WTC11 (cell line): ENCODE measurements at regions not wholly inside any gene's neighbourhood (a gene's known extent, or its start where the extent isn't known, plus 50 kb on each side); places are given as distances from the start of the nearest gene placed in this dataset.

Experiments
- CBFB ChIP-seq: sonication (generic); formaldehyde crosslinking; IDR thresholded peaks from 2 replicates; pipeline ENCODE4 v1.8.1; 2022; ENCODE audit warnings: mild to moderate bottlenecking, low read depth, missing genetic modification reagents
- CTCF ChIP-seq: fragments of 200-600 bp; IDR thresholded peaks from 2 replicates; pipeline ENCODE4 v1.8.0; 2022; ENCODE audit warnings: antibody characterized with exemption
- GABPB1 ChIP-seq: sonication (generic); formaldehyde crosslinking; IDR thresholded peaks from 2 replicates; pipeline ENCODE4 v1.8.1; 2023; ENCODE audit warnings: mild to moderate bottlenecking, missing genetic modification reagents
- JUN ChIP-seq: sonication (generic); formaldehyde crosslinking; IDR thresholded peaks from 2 replicates; pipeline ENCODE4 v1.8.0; 2023; ENCODE audit warnings: mild to moderate bottlenecking, missing genetic modification reagents
- MAX ChIP-seq: sonication (generic); formaldehyde crosslinking; IDR thresholded peaks from 2 replicates; pipeline ENCODE4 v1.8.0; 2022; ENCODE audit warnings: mild to moderate bottlenecking, missing genetic modification reagents
- USF1 ChIP-seq: sonication (generic); formaldehyde crosslinking; IDR thresholded peaks from 2 replicates; pipeline ENCODE4 v1.8.0; 2022; ENCODE audit warnings: mild to moderate bottlenecking, missing genetic modification reagents
- ZNF263 ChIP-seq: sonication (generic); formaldehyde crosslinking; IDR thresholded peaks from 2 replicates; pipeline ENCODE4 v1.8.1; 2022; ENCODE audit warnings: low read depth, mild to moderate bottlenecking, moderate library complexity, missing genetic modification reagents
- TF ChIP-seq, protein P1 (sequence below): sonication (generic); formaldehyde crosslinking; IDR thresholded peaks from 2 replicates; pipeline ENCODE4 v1.8.1; 2023; ENCODE audit warnings: mild to moderate bottlenecking, missing genetic modification reagents, moderate library complexity
- TF ChIP-seq, protein P2 (sequence below): sonication (generic); formaldehyde crosslinking; IDR thresholded peaks from 2 replicates; pipeline ENCODE4 v1.8.0; 2023; ENCODE audit warnings: missing genetic modification reagents, mild to moderate bottlenecking, borderline replicate concordance

GRCh38 chr1:58361134-58361533 is 185.4 kb downstream of the OMA1 start:
- no peak for TF ChIP-seq CTCF
- no peak for TF ChIP-seq GABPB1 (CRISPR knock-in tag)
- no peak for TF ChIP-seq ZNF263
- TF ChIP-seq, protein P1, sequence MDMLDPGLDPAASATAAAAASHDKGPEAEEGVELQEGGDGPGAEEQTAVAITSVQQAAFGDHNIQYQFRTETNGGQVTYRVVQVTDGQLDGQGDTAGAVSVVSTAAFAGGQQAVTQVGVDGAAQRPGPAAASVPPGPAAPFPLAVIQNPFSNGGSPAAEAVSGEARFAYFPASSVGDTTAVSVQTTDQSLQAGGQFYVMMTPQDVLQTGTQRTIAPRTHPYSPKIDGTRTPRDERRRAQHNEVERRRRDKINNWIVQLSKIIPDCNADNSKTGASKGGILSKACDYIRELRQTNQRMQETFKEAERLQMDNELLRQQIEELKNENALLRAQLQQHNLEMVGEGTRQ (CRISPR knock-in tag) = no peak
- TF ChIP-seq, protein P2, sequence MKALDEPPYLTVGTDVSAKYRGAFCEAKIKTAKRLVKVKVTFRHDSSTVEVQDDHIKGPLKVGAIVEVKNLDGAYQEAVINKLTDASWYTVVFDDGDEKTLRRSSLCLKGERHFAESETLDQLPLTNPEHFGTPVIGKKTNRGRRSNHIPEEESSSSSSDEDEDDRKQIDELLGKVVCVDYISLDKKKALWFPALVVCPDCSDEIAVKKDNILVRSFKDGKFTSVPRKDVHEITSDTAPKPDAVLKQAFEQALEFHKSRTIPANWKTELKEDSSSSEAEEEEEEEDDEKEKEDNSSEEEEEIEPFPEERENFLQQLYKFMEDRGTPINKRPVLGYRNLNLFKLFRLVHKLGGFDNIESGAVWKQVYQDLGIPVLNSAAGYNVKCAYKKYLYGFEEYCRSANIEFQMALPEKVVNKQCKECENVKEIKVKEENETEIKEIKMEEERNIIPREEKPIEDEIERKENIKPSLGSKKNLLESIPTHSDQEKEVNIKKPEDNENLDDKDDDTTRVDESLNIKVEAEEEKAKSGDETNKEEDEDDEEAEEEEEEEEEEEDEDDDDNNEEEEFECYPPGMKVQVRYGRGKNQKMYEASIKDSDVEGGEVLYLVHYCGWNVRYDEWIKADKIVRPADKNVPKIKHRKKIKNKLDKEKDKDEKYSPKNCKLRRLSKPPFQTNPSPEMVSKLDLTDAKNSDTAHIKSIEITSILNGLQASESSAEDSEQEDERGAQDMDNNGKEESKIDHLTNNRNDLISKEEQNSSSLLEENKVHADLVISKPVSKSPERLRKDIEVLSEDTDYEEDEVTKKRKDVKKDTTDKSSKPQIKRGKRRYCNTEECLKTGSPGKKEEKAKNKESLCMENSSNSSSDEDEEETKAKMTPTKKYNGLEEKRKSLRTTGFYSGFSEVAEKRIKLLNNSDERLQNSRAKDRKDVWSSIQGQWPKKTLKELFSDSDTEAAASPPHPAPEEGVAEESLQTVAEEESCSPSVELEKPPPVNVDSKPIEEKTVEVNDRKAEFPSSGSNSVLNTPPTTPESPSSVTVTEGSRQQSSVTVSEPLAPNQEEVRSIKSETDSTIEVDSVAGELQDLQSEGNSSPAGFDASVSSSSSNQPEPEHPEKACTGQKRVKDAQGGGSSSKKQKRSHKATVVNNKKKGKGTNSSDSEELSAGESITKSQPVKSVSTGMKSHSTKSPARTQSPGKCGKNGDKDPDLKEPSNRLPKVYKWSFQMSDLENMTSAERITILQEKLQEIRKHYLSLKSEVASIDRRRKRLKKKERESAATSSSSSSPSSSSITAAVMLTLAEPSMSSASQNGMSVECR (CRISPR knock-in tag) = no peak
- no peak for TF ChIP-seq MAX
- TF ChIP-seq USF1 (CRISPR knock-in tag) = no peak
- no peak for TF ChIP-seq JUN
- no peak for TF ChIP-seq CBFB (CRISPR knock-in tag)
